NCI-H1436 treated with DMSO at 0.1 percent for 48 hours (cell line): ENCODE measurements at regions not wholly inside any gene's neighbourhood (a gene's known extent, or its start where the extent isn't known, plus 50 kb on each side); places are given as distances from the start of the nearest gene placed in this dataset.

Experiments
- DNase-seq: peaks from one replicate; lab custom pipeline; 2025; lab: John Stamatoyannopoulos, UW

- no peak for DNase-seq
Observed at GRCh38 chr1:163656095-163656759, 334.5 kb downstream of the NUF2 start.

GRCh38 chr1:163657719-163658118 is 336.0 kb downstream of the NUF2 start:
- DNase-seq, result no peak

GRCh38 chr1:163661391-163661790 is 339.6 kb downstream of the NUF2 start:
- no peak for DNase-seq

GRCh38 chr1:163664671-163665335 is 343.0 kb downstream of the NUF2 start:
- no peak for DNase-seq

GRCh38 chr1:163668472-163668871 is 346.7 kb downstream of the NUF2 start:
- DNase-seq, result no peak

GRCh38 chr1:163670989-163671757 is 349.4 kb downstream of the NUF2 start:
- no peak for DNase-seq

GRCh38 chr1:163672976-163673758 is 351.4 kb downstream of the NUF2 start:
- DNase-seq, result no peak

GRCh38 chr1:163673759-163674151 is 352.0 kb downstream of the NUF2 start:
- DNase-seq, result no peak

GRCh38 chr1:163674236-163674635 is 352.5 kb downstream of the NUF2 start:
- no peak for DNase-seq

GRCh38 chr1:163684785-163685184 is 363.0 kb downstream of the NUF2 start:
- DNase-seq, result no peak

- no peak for DNase-seq
Observed at GRCh38 chr1:163692266-163692665, 370.5 kb downstream of the NUF2 start.

- DNase-seq, result no peak
Observed at GRCh38 chr1:163697137-163697536, 375.4 kb downstream of the NUF2 start.

GRCh38 chr1:163701783-163702374 is 380.1 kb downstream of the NUF2 start:
- DNase-seq, result no peak

- no peak for DNase-seq
Observed at GRCh38 chr1:163703794-163704193, 382.0 kb downstream of the NUF2 start.

GRCh38 chr1:163706915-163707314 is 385.2 kb downstream of the NUF2 start:
- no peak for DNase-seq

GRCh38 chr1:163709636-163710035 is 387.9 kb downstream of the NUF2 start:
- no peak for DNase-seq

- DNase-seq, result no peak
Observed at GRCh38 chr1:163712321-163712720, 390.6 kb downstream of the NUF2 start.

- no peak for DNase-seq
Observed at GRCh38 chr1:163720294-163720693, 398.5 kb downstream of the NUF2 start.

GRCh38 chr1:163725551-163725950 is 403.8 kb downstream of the NUF2 start:
- DNase-seq, result no peak

- no peak for DNase-seq
Observed at GRCh38 chr1:163730411-163730821, 408.7 kb downstream of the NUF2 start.

GRCh38 chr1:163737261-163737660 is 415.5 kb downstream of the NUF2 start:
- DNase-seq, result no peak
